ENCODE measurements at regions not wholly inside any gene's neighbourhood (a gene's known extent, or its start where the extent isn't known, plus 50 kb on each side); places are given as distances from the start of the nearest gene placed in this dataset.

- no peak for DNase-seq (ENCODE audit: low read depth in 2 of 2)
Measured at GRCh38 chrX:40182615-40183014, 84.9 kb upstream of the BCOR start.

- DNase-seq (ENCODE audit: low read depth in 2 of 2), result no peak
Measured at GRCh38 chrX:40182095-40182494, 84.3 kb upstream of the BCOR start.

- DNase-seq (ENCODE audit: low read depth in 2 of 2), result no peak
Measured at GRCh38 chrX:40179283-40179682, 81.5 kb upstream of the BCOR start.

- no peak for DNase-seq (ENCODE audit: low read depth in 2 of 2)
Measured at GRCh38 chrX:40177942-40178715, 80.4 kb upstream of the BCOR start.

- no peak for DNase-seq (ENCODE audit: low read depth in 2 of 2)
Measured at GRCh38 chrX:40177489-40177888, 79.7 kb upstream of the BCOR start.

DNA sequence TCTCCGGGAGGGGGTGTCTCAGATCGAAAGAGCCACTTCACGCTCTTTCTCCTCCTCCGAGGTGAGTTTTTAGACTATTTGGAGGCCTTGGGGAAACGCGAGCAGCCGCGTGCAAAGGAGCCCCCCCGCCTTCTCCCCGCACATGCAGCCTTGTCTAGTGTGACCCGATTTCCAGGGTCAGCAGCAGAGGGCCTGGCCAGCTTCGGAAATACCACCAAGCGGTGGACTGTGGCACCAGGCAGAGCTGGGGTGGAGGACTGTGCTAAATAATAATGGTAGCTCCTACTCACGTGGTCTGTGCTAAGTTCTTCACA is 79.3 kb upstream of the BCOR start:
- DNase-seq (ENCODE audit: low read depth in 2 of 2), result no peak

GRCh38 chrX:40176351-40177116 is 78.8 kb upstream of the BCOR start:
- DNase-seq (ENCODE audit: low read depth in 2 of 2), result peak; percentile 53 to 60

DNA sequence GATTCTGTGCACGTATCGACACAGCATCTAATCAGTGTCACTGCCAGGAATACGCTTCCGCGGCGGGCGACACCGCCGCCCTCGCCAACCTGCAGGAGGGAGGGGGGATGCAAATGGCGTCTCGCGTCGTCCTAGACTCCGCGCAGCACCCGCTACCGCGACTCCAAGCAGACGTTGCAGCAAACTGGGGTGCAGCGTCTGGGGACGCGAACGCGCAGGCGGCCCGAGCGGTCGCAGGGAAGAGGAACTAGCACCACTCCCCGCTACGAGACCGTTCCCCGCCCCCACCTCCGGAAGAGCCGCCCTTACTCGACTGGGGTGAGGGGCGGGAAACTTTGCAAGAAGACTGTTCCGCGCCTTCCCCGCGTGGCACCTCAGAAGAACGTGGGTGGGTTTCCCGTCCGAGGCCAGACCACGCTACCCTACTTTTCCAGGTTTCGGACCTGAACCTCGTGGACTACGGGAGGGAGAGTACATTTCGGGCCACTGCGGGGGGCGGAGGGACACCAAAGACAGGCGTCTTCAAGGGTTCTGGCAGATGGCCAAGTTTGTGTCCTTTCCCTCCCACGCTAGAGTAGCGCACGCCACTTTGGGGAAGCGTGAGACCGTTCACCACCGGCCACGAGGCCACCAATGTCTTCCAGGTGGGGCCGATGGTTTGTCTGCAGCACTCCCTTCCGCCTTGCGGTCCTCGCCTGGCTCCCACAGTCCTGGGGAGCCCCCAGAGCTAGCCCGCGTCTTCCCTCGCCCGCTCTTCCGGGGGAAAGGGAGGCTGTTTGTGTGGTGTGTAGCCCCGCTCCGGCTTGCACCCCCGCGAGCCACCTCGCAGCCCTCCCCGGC is 78.0 kb upstream of the BCOR start:
- DNase-seq (ENCODE audit: low read depth in 2 of 2), result peak; percentile 55

DNA sequence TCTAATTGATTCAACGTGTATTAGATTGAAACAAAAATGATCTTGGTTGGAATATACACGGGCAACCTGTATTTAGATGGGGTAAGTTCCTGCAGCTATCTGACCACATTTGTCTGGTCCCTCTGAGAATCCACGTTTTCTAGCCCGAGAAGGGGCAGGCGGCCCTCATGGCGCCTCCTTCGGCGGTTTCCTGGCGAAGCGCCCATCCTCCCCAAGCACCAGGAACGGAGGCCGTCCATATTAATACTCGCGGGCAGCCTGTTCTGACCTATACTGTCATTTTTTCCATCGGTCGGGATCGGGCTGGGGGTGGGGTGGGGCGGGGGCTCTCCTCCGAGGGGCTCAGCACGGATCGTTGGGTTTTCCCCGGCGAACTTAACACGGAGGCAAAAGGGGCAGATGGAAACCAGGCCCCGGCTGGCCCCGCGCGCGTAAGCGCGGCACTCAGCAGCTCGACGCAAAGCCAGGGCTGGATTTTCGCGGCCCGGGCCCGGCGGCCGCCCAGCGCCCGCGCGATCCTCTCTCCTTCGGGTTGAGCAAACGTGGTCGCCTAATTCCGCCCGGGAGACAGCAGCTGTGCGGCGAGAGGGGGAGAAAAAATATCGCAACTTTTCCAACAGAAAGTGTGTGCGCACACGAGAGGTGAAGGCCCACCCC is 77.2 kb upstream of the BCOR start:
- DNase-seq (ENCODE audit: low read depth in 2 of 2), result no peak

DNA sequence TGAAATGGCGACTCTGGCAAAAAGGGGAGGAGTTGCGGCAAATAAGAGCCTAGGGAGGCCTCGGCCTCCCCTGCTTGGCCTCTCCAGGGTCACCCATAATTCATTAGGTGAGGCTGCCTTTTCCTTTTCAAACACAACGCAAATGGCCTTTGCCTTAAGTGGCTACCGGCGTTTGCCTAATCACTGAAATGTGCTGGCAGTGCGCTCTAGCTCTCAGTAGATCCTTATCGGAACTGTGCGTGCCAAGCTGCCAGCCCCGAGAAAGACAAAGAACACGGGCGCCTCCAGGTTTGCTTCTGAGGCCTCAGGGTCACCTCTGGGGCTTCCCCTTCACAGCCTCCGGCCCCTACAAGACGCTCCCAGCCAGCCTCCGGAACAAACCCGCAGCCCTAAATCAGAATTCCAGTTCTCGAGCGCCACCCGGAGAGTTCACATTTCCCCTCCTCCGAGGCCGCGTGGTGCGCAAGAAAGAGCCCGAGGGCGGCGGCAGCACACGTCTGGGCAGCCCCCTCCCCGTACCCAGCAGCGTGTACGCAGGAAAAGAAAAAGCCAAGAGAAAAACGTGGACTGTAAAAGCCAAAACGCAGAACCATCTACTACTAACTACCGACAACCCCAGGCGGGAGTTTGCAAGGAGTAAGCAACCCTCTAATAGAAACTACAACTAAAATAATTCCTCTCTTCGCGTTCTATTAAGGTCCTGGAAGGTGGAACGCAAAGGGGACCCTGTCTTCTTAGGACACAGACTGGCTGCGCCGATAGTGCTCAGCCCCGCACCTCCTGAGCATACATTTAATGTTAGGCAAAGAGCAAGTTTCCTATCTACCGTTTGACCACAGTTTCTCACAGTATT is 76.5 kb upstream of the BCOR start:
- peak; percentile 47 to 49 for DNase-seq (ENCODE audit: low read depth in 2 of 2)

DNA sequence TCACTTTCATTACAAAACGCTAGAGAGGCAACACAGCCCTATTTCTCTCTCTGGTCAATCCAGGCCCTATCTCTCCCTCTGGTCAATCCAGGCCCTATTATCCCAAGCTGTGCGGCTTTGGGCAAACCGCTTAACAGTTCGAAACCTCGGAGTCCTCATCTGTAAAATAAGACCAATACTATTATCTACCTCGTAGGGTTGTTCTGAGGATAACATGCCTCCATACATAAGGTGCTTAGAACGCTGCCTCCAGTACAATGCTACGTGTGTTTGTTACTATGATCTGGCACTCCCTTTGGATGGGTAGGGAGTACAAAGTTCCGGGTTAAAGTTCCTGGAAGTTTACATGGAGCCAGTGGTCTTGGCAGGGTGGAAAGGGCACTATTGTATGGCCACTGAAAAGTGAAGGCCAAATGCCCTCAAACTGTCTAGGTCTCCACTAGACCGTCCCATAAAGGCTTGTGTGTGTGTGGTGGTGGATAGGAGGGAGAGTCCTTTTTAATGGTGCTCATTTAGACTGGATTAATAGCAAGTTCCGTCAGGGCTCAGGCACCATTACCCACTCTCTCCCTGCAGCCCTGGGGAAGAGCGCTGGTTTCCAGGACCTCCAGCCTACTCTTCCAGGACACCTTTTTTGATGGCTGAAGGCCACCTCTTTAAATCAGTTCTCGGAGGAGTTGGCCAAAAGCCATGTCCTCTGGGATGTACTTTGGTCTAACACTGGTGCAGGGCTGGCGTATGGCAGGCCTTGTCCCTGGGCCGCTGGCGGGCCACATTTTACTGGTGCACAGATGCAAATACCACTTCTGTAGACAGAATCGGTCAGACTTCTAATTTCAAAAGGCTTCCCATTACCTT is 75.6 kb upstream of the BCOR start:
- no peak for DNase-seq (ENCODE audit: low read depth in 2 of 2)

- DNase-seq (ENCODE audit: low read depth in 2 of 2), result no peak
Measured at GRCh38 chrX:40172401-40173142, 74.8 kb upstream of the BCOR start.

- no peak for DNase-seq (ENCODE audit: low read depth in 2 of 2)
Measured at GRCh38 chrX:40171513-40172400, 74.0 kb upstream of the BCOR start.

DNA sequence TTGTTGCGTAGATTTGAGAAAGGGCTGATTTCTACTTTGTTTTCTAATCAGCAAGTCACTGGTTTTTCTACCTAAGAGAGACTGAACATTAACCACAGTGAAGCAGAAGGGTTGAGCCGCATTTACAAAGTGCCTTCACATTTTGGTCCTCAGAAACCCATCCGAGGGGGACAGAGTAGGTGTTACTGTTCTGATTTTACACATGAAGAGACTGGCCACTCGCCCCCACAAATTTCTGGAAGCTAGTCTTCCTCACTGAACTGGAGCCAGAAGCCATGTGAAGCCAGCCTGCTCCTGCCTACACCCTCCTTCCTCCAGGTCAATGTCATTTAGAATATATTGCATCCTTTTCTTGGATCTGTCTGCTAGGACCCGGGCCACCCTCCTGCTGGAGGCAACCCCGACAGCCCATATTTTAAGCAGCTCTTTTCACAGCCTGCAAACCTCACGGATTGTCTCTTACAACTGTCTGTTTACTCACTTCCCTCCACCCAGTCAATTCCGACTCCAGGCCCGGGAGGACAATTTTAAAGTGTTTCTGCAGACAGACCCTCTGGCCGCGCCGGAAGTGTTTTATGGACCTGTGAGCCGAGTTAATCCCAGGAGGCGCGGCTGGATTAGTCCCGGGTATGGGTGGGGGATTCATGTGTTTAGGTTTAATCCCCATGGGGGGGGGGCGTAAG is 73.2 kb upstream of the BCOR start:
- DNase-seq (ENCODE audit: low read depth in 2 of 2), result no peak

DNA sequence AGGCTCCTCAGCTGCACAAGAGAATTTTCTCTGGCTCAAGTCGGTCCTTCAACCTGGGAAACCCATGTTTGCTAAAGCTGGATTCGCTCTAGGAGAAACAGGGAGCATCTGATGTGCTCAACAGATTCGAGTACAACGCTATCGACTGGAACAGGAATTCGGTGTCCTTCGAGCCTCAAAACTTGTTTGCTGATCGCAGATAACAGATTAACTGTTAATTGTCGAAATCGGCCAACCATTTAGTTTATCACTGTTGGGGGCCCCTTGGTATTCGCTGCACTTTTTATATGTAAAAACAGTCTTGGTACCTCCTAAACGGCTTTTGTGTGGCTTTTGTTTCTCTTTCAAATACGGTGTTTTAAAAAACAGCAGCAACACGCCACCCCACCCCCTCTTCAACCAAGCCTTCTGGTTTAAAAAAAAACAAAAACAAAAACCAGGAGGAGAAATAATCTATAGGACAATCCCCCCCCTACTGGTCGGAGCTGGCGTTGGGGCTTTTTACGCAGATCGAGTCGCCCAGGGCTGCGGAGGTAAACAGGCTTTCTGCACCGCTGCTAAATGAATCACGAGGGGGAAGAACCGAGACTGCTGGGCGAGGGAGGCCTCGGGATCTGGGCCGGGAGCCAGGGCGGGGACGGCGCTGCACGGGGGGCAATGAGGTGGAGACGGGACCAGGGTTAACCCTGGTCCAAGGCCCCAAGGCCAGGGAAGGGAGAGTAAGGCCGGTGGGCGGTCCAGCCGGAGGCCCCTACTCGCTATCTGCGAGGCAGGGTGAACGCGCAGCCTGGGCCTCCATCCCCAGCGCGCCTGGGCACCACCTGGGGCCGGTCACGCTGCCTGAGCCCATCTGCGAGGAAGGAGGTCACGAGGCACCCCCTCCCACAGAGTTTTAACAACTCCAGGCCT is 71.7 kb upstream of the BCOR start:
- DNase-seq (ENCODE audit: low read depth in 2 of 2), result peak; percentile 62 to 63

GRCh38 chrX:40168480-40169011 is 70.8 kb upstream of the BCOR start:
- no peak for DNase-seq (ENCODE audit: low read depth in 2 of 2)
